Caco-2 (cell line): ENCODE measurements at regions not wholly inside any gene's neighbourhood (a gene's known extent, or its start where the extent isn't known, plus 50 kb on each side); places are given as distances from the start of the nearest gene placed in this dataset.

Source experiments
- BruUV-seq: library from RNA; stranded (reverse); fragments of 400-500 nt; replicated peaks from 2 replicates; lab custom pipeline; 2021; lab: Mats Ljungman, UMichigan
- CTCF ChIA-PET: fragments of 300-600 bp; sonication (Branson Sonifier 250); formaldehyde crosslinking; loops from one replicate; lab custom pipeline; 2022; ENCODE audit warnings: antibody characterized with exemption; lab: Charles Lee
- POLR2A ChIA-PET: fragments of 300-600 bp; sonication (Branson Sonifier 250); formaldehyde crosslinking; loops from one replicate; lab custom pipeline; 2022; ENCODE audit warnings: antibody characterized with exemption; lab: Charles Lee
- DNase-seq, 2 experiments: peaks; one replicate each; pipeline versions ENCODE4 v3.0.0 to v3.0.0-alpha.2; 2020 to 2022
- H3K27me3 ChIP-seq: replicated peaks from 2 replicates; pipeline ENCODE4 v1.6.0; 2011; ENCODE audit warnings: low read length; ENCODE audit not compliant: control insufficient read depth, insufficient read depth
- H3K36me3 ChIP-seq: 2 replicates; pipeline ENCODE4 v1.5.1; 2011; ENCODE audit warnings: low read length; ENCODE audit not compliant: control insufficient read depth, insufficient read depth
- H3K4me1 ChIP-seq: fragments of 250-450 bp; sonication (Bioruptor Pico); 2 replicates; pipeline ENCODE4 v1.5.1; 2020; ENCODE audit warnings: mild to moderate bottlenecking
- H3K4me3 ChIP-seq: 2 replicates; pipeline ENCODE4 v1.5.1; 2011; ENCODE audit warnings: low read depth, mild to moderate bottlenecking, control low read depth, low read length
- H3K9me3 ChIP-seq: fragments of 250-450 bp; sonication (Bioruptor Pico); 2 replicates; pipeline ENCODE4 v1.5.1; 2020; ENCODE audit warnings: mild to moderate bottlenecking, moderate library complexity
- H3K27ac Mint-ChIP-seq: one replicate; pipeline ENCODE4 v1.8.0; 2022; ENCODE audit warnings: mixed read lengths; ENCODE audit not compliant: unreplicated experiment
- H3K27me3 Mint-ChIP-seq: one replicate; pipeline ENCODE4 v1.8.0; 2022; ENCODE audit warnings: mixed read lengths; ENCODE audit not compliant: insufficient read depth, unreplicated experiment
- H3K36me3 Mint-ChIP-seq: one replicate; pipeline ENCODE4 v1.8.0; 2022; ENCODE audit warnings: mild to moderate bottlenecking, mixed read lengths; ENCODE audit not compliant: insufficient read depth, unreplicated experiment
- H3K4me1 Mint-ChIP-seq: one replicate; pipeline ENCODE4 v1.8.0; 2022; ENCODE audit warnings: low read depth, mixed read lengths; ENCODE audit not compliant: unreplicated experiment
- H3K4me3 Mint-ChIP-seq: one replicate; pipeline ENCODE4 v1.8.0; 2022; ENCODE audit warnings: mild to moderate bottlenecking, moderate library complexity, mixed read lengths; ENCODE audit not compliant: unreplicated experiment
- H3K9me3 Mint-ChIP-seq: one replicate; pipeline ENCODE4 v1.8.0; 2022; ENCODE audit warnings: mixed read lengths; ENCODE audit not compliant: unreplicated experiment
- CTCF ChIP-seq, 2 experiments: fragments of 200-600 bp in 1 of 2; IDR thresholded peaks; 1 replicate in 1 of 2; 2 replicates in 1 of 2; pipeline versions ENCODE4 v1.5.1 to v1.8.0; 2011 to 2022; ENCODE audit warnings: antibody characterized with exemption in 1 of 2, control low read depth in 1 of 2, inconsistent platforms in 1 of 2, low read depth in 1 of 2, low read length in 1 of 2, mild to moderate bottlenecking in 1 of 2, moderate library complexity in 1 of 2; ENCODE audit not compliant: insufficient read depth in 1 of 2, severe bottlenecking in 1 of 2, unreplicated experiment in 1 of 2
- intact Hi-C: fragments of 100-400 bp; cut with micrococcal nuclease; formaldehyde crosslinking; loops from one replicate; pipeline ENCODE4 v1.10.0; 2022; ENCODE audit not compliant: unreplicated experiment

GRCh38 chr5:34502581-34502980 is 153.5 kb upstream of the RAI14 start:
- no peaks in the 10 kb centered on the region for H3K9me3 ChIP-seq
- H3K4me3 ChIP-seq = no peak overlapping the region
- Mint-ChIP-seq H3K27me3 (no peaks in the 10 kb centered on the region), H3K4me1 (peaks cover 14% of the 10 kb centered on the region), H3K4me3 (no peak overlapping the region), H3K9me3 (no peaks in the 10 kb centered on the region), H3K36me3 (no peaks in the 10 kb centered on the region), H3K27ac (no peak overlapping the region)
- DNase-seq = no peak
- peaks cover 17% of the 10 kb centered on the region for H3K4me1 ChIP-seq
- no peaks in the 10 kb centered on the region for H3K36me3 ChIP-seq
- CTCF ChIA-PET = interaction anchor here (0.5 kb wide), 1 partner anchor 48 kb away, joined by 3 read pairs; no protein-coding TSS in a partner anchor
- TF ChIP-seq CTCF (IDR thresholded peaks at IDR 0.05; ENCODE audit: insufficient read depth in 1 of 2, low read depth in 1 of 2, low read length in 1 of 2, severe bottlenecking in 1 of 2, unreplicated experiment in 1 of 2) = no peak
- no TSS peak for BruUV-seq
- POLR2A ChIA-PET = no interaction called here
- intact Hi-C loops = no loop called here
- H3K27me3 ChIP-seq = no peaks in the 10 kb centered on the region

DNA sequence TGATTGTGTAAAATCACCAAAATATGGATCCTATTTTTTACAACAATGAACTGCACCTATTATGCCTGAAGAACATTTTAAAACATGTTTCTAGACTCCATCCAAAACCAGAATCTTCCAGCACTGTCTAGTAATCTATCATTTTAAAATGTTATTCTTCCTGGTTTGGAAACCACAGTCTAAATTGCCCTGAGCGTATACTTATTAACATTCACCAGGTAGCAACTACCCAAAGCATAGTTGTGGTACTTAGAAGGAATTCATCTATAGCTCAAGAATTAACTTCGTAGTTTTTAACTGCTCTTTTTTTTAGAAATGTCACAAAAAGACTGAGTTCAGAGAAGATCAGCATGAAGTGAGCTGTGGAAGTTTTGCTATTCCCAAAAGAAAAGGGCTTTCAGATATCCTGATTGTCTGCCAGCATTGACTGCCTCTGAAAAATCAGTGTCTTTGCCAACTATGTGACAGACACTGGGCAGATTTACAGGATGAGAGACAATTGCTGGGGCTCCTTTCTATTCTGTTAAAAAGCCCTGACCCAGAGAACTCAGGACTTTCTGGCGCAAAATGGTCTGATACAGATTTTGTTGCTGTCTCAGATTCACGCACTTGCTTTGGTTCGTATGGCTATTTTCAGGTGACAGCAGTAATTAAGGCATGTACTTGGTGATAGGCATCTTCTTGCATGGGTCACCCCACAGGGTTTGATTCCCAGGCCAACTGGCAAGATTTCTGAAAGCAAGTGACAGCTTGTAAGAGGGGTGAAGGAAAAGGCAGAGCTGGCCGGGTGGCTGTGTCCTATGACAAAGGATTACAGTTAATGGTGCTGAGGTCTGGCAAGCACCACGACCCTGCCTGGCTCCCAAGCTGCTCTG is 152.5 kb upstream of the RAI14 start:
- no peaks in the 10 kb centered on the region for H3K36me3 Mint-ChIP-seq
- no peaks in the 10 kb centered on the region for H3K27me3 Mint-ChIP-seq
- H3K4me3 ChIP-seq = no peak overlapping the region
- H3K27ac Mint-ChIP-seq = no peak overlapping the region
- no peak for DNase-seq
- CTCF ChIA-PET = interaction anchor here (0.7 kb wide), 1 partner anchor 709 kb away, joined by 3 read pairs; no protein-coding TSS in a partner anchor
- H3K4me3 Mint-ChIP-seq = no peak overlapping the region
- H3K9me3 Mint-ChIP-seq = no peaks in the 10 kb centered on the region
- intact Hi-C loops = no loop called here
- H3K27me3 ChIP-seq = no peaks in the 10 kb centered on the region
- BruUV-seq = no TSS peak
- H3K9me3 ChIP-seq = no peaks in the 10 kb centered on the region
- no peaks in the 10 kb centered on the region for H3K36me3 ChIP-seq
- peaks cover 9% of the 10 kb centered on the region for H3K4me1 ChIP-seq
- H3K4me1 Mint-ChIP-seq = peaks cover 9% of the 10 kb centered on the region
- POLR2A ChIA-PET = no interaction called here
- no peak for TF ChIP-seq CTCF (IDR thresholded peaks at IDR 0.05; ENCODE audit: insufficient read depth in 1 of 2, low read depth in 1 of 2, low read length in 1 of 2, severe bottlenecking in 1 of 2, unreplicated experiment in 1 of 2)

GRCh38 chr5:34504967-34505366 is 151.2 kb upstream of the RAI14 start:
- H3K4me1 Mint-ChIP-seq = peaks cover 10% of the 10 kb centered on the region
- no peak overlapping the region for H3K4me3 Mint-ChIP-seq
- no peaks in the 10 kb centered on the region for H3K9me3 Mint-ChIP-seq
- intact Hi-C loops = no loop called here
- no peak for TF ChIP-seq CTCF (IDR thresholded peaks at IDR 0.05; ENCODE audit: insufficient read depth in 1 of 2, low read depth in 1 of 2, low read length in 1 of 2, severe bottlenecking in 1 of 2, unreplicated experiment in 1 of 2)
- no peaks in the 10 kb centered on the region for H3K27me3 Mint-ChIP-seq
- H3K4me3 ChIP-seq = no peak overlapping the region
- no peak for DNase-seq
- peaks cover 6% of the 10 kb centered on the region for H3K4me1 ChIP-seq
- POLR2A ChIA-PET = no interaction called here
- no peaks in the 10 kb centered on the region for H3K9me3 ChIP-seq
- no peaks in the 10 kb centered on the region for H3K36me3 ChIP-seq
- CTCF ChIA-PET = no interaction called here
- no TSS peak for BruUV-seq
- no peaks in the 10 kb centered on the region for H3K36me3 Mint-ChIP-seq
- no peak overlapping the region for H3K27ac Mint-ChIP-seq
- no peaks in the 10 kb centered on the region for H3K27me3 ChIP-seq
